Panc1 (cell line): ENCODE measurements at regions not wholly inside any gene's neighbourhood (a gene's known extent, or its start where the extent isn't known, plus 50 kb on each side); places are given as distances from the start of the nearest gene placed in this dataset.
"Not testable (repeated sequence)": the region's sequence is repeated elsewhere in the genome, so short reads cannot be mapped to it uniquely, and the experiment has no call there.

Source experiments
- ATAC-seq: fragments of 200-7000 bp; cut with Tn5 transposase; 2 replicates; pipeline ENCODE4 v1.9.1; 2020; ENCODE audit warnings: mild to moderate bottlenecking, moderate library complexity
- BruUV-seq: library from RNA; stranded (reverse); fragments of 400-500 nt; replicated peaks from 2 replicates; lab custom pipeline; 2021; lab: Mats Ljungman, UMichigan
- CTCF ChIA-PET: fragments of 300-600 bp; sonication (Branson Sonifier 250); formaldehyde crosslinking; loops from one replicate; lab custom pipeline; 2022; ENCODE audit warnings: antibody characterized with exemption; lab: Charles Lee
- POLR2A ChIA-PET: fragments of 300-600 bp; sonication (Branson Sonifier 250); formaldehyde crosslinking; loops from one replicate; lab custom pipeline; 2022; ENCODE audit warnings: antibody characterized with exemption; lab: Charles Lee
- DNase-seq: peaks from one replicate; pipeline ENCODE4 v3.0.0-alpha.2; 2010; ENCODE audit warnings: low read depth, low spot score
- H3K27ac ChIP-seq: 2 replicates; pipeline ENCODE4 v1.5.1; 2011; ENCODE audit warnings: mild to moderate bottlenecking, low read length, inconsistent platforms
- H3K27me3 ChIP-seq: fragments of 200-500 bp; sonication (Bioruptor generic); 2 replicates; pipeline ENCODE4 v1.6.0; 2014; ENCODE audit warnings: low read length, inconsistent platforms; ENCODE audit not compliant: control insufficient read depth, insufficient read depth
- H3K36me3 ChIP-seq: fragments of 200-500 bp; sonication (Bioruptor generic); 2 replicates; pipeline ENCODE4 v1.5.1; 2014; ENCODE audit warnings: inconsistent platforms, mild to moderate bottlenecking, low read length, moderate library complexity; ENCODE audit not compliant: control insufficient read depth, insufficient read depth
- H3K4me1 ChIP-seq: 2 replicates; pipeline ENCODE4 v1.5.1; 2011; ENCODE audit warnings: inconsistent platforms, mild to moderate bottlenecking, low read length, moderate library complexity; ENCODE audit not compliant: control insufficient read depth, insufficient read depth
- H3K4me3 ChIP-seq, 2 experiments: 2 replicates each; pipeline ENCODE4 v1.5.1; 2011 to 2012; ENCODE audit warnings: low read depth in 2 of 2, low read length in 2 of 2, mild to moderate bottlenecking in 2 of 2, inconsistent platforms in 1 of 2, moderate library complexity in 1 of 2
- H3K9me3 ChIP-seq: fragments of 200-500 bp; sonication (Bioruptor generic); 2 replicates; pipeline ENCODE4 v1.5.1; 2014; ENCODE audit warnings: low read depth, mild to moderate bottlenecking, inconsistent platforms, low read length, moderate library complexity; ENCODE audit not compliant: control insufficient read depth, insufficient read depth
- POLR2AphosphoS5 ChIP-seq: IDR thresholded peaks from 2 replicates; pipeline ENCODE4 v1.6.1; 2012; ENCODE audit warnings: mild to moderate bottlenecking, low read depth, low read length, moderate library complexity
- SIN3A ChIP-seq: IDR thresholded peaks from 2 replicates; pipeline ENCODE4 v1.6.1; 2012; ENCODE audit warnings: low read depth, mild to moderate bottlenecking, low read length, moderate library complexity, borderline replicate concordance; ENCODE audit not compliant: insufficient read depth
- TCF7L2 ChIP-seq: IDR thresholded peaks from 2 replicates; pipeline ENCODE4 v1.6.1; 2011; ENCODE audit warnings: mild to moderate bottlenecking, low read depth, low read length, inconsistent platforms
- in situ Hi-C: cut with HindIII; loops from 2 replicates; pipeline ENCODE4 v1.10.0; 2016; ENCODE audit warnings: low sequenced_read_pairs, low pct_unique_long_range_greater_than_20kb
- intact Hi-C: fragments of 100-400 bp; cut with micrococcal nuclease; formaldehyde crosslinking; loops from one replicate; pipeline ENCODE4 v1.10.0; 2022; ENCODE audit not compliant: unreplicated experiment
- TF ChIP-seq, protein P1 (sequence below): fragments of 450-650 bp; IDR thresholded peaks from 2 replicates; pipeline ENCODE4 v1.5.1; 2017; ENCODE audit warnings: mild to moderate bottlenecking
- TF ChIP-seq, protein P2 (sequence below), 2 experiments: IDR thresholded peaks; 2 replicates each; pipeline ENCODE4 v1.6.1; 2011 to 2012; ENCODE audit warnings: low read depth in 2 of 2, control low read depth in 1 of 2, low read length in 1 of 2, mild to moderate bottlenecking in 1 of 2, moderate library complexity in 1 of 2; ENCODE audit not compliant: insufficient read depth in 1 of 2

DNA sequence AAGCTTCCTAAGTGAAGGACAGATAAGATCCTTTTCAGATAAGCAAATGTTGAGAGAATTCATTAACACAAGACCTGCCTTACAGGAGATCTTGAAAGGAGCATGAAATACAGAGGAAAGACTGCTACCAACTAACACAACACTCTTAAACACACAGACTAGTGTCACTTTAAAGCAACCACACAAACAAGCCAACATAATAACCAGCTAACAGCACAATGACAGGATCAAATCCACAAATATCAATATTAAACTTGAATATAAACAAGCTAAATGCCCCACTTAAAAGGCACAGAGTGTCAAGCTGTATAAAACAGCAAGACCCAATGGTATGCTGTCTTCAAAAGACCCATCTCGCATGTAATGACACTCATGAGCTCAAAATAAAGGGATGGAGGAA, 70.8 kb upstream of the HMGXB4 start:
- Histone ChIP-seq H3K27me3 (no peaks in the 10 kb centered on the region), H3K4me3 (no peak overlapping the region), H3K4me1 (no peaks in the 10 kb centered on the region; the same call in 1 of the 2 replicates), H3K9me3 (peaks cover 4% of the 10 kb centered on the region; the same call in 1 of the 2 replicates), H3K36me3 (no peaks in the 10 kb centered on the region), H3K27ac (no peak overlapping the region)
- no peak for DNase-seq
- ChIA-PET POLR2A (no interaction called here), CTCF (no interaction called here)
- TF ChIP-seq, protein P1, sequence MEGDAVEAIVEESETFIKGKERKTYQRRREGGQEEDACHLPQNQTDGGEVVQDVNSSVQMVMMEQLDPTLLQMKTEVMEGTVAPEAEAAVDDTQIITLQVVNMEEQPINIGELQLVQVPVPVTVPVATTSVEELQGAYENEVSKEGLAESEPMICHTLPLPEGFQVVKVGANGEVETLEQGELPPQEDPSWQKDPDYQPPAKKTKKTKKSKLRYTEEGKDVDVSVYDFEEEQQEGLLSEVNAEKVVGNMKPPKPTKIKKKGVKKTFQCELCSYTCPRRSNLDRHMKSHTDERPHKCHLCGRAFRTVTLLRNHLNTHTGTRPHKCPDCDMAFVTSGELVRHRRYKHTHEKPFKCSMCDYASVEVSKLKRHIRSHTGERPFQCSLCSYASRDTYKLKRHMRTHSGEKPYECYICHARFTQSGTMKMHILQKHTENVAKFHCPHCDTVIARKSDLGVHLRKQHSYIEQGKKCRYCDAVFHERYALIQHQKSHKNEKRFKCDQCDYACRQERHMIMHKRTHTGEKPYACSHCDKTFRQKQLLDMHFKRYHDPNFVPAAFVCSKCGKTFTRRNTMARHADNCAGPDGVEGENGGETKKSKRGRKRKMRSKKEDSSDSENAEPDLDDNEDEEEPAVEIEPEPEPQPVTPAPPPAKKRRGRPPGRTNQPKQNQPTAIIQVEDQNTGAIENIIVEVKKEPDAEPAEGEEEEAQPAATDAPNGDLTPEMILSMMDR = no peak
- TF ChIP-seq SIN3A (no peak), TCF7L2 (no peak), POLR2AphosphoS5 (no peak)
- TF ChIP-seq, protein P2, sequence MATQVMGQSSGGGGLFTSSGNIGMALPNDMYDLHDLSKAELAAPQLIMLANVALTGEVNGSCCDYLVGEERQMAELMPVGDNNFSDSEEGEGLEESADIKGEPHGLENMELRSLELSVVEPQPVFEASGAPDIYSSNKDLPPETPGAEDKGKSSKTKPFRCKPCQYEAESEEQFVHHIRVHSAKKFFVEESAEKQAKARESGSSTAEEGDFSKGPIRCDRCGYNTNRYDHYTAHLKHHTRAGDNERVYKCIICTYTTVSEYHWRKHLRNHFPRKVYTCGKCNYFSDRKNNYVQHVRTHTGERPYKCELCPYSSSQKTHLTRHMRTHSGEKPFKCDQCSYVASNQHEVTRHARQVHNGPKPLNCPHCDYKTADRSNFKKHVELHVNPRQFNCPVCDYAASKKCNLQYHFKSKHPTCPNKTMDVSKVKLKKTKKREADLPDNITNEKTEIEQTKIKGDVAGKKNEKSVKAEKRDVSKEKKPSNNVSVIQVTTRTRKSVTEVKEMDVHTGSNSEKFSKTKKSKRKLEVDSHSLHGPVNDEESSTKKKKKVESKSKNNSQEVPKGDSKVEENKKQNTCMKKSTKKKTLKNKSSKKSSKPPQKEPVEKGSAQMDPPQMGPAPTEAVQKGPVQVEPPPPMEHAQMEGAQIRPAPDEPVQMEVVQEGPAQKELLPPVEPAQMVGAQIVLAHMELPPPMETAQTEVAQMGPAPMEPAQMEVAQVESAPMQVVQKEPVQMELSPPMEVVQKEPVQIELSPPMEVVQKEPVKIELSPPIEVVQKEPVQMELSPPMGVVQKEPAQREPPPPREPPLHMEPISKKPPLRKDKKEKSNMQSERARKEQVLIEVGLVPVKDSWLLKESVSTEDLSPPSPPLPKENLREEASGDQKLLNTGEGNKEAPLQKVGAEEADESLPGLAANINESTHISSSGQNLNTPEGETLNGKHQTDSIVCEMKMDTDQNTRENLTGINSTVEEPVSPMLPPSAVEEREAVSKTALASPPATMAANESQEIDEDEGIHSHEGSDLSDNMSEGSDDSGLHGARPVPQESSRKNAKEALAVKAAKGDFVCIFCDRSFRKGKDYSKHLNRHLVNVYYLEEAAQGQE (IDR thresholded peaks at IDR 0.05; ENCODE audit: insufficient read depth in 1 of 2, low read depth in 2 of 2, low read length in 1 of 2) = no peak
- BruUV-seq = no TSS peak
- in situ Hi-C loops (no loop called here), intact Hi-C loops (no loop called here)
- no peak for ATAC-seq

DNA sequence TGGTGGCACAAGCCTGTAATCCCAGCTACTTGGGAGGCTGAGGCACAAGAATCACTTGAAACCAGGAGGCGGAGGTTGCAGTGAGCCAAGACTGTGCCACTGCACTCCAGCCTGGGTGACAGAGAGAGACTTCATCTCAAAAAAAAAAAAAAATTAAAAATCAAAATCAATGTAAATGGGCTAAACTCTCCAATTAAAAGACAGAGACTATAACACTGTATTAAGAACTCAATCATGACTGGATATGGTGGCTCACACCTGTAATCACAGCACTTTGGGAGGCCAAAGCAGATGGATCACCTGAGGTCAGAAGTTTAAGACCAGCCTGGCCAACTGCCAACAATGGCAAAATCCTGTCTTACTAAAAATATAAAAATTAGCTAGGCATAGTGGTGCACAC, 68.4 kb upstream of the HMGXB4 start:
- ATAC-seq, in situ Hi-C loops, intact Hi-C loops, H3K27ac ChIP-seq, H3K4me1 ChIP-seq, H3K27me3 ChIP-seq, CTCF ChIA-PET, BruUV-seq, H3K9me3 ChIP-seq, H3K4me3 ChIP-seq, POLR2A ChIA-PET, DNase-seq, H3K36me3 ChIP-seq: not testable (repeated sequence)

DNA sequence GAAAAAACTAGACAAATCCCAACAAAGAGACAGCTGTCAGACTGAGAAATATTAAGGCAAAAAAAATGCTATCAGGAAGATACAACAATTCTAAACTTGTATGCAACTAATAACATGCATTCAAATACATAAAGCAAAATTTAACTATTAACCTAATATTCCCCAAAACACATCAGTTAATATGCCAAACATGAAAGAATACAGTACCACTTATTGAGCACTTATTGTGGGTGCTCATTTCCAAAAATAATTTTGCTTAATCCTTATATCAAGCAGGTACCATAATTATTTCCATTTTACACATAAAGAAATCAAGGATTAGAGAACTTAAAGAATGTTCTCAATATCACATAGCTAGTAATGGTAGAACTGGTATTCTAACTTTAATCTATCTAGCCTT, 67.7 kb upstream of the HMGXB4 start:
- no peak for TF ChIP-seq POLR2AphosphoS5
- no peak for TF ChIP-seq TCF7L2
- TF ChIP-seq, protein P2 (IDR thresholded peaks at IDR 0.05; ENCODE audit: insufficient read depth in 1 of 2, low read depth in 2 of 2, low read length in 1 of 2) = no peak
- TF ChIP-seq, protein P1 = no peak
- no peak for TF ChIP-seq SIN3A
- Histone ChIP-seq H3K4me3 (no peak overlapping the region), H3K36me3 (no peaks in the 10 kb centered on the region), H3K27ac (no peak overlapping the region), H3K9me3 (peaks cover 4% of the 10 kb centered on the region; the same call in 1 of the 2 replicates), H3K27me3 (no peaks in the 10 kb centered on the region), H3K4me1 (no peaks in the 10 kb centered on the region; the same call in 1 of the 2 replicates)
- ChIA-PET CTCF (no interaction called here), POLR2A (no interaction called here)
- in situ Hi-C loops = no loop called here
- intact Hi-C loops = no loop called here
- no peak for DNase-seq
- no peak for ATAC-seq
- no TSS peak for BruUV-seq
